ENCODE measurements at regions not wholly inside any gene's neighbourhood (a gene's known extent, or its start where the extent isn't known, plus 50 kb on each side); places are given as distances from the start of the nearest gene placed in this dataset.

DNA sequence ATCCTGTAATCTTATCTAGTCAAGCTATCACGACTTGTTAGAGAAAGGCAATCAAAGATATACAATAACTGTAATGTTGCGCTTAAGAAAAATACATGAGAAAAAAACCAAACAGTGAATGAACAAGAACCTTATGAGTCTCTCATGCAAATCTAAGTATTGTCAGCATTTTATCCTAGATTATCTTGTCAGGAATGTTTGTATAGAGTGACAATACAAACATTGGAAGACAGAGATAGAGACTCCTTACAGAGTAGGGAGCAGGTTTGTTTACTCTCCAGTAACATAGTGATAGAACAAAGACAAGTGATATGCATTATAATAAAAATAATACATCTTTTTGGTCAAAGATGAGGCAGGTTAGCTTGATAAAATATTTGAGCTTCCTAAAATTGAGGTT lies 444.8 kb downstream of the SLITRK5 start:
- H3K27ac Mint-ChIP-seq = no peak overlapping the region
- peaks cover 2% of the 10 kb centered on the region for H3K9me3 Mint-ChIP-seq
- CTCF ChIA-PET = no interaction called here
- H3K4me3 Mint-ChIP-seq = no peak overlapping the region
- no peaks in the 10 kb centered on the region for H3K36me3 Mint-ChIP-seq (ENCODE audit: low read depth)
- DNase-seq (no peak), ATAC-seq (ENCODE audit: low read depth) (no peak)
- intact Hi-C loops (cut with micrococcal nuclease) = no loop called here
- TF ChIP-seq, protein P1, sequence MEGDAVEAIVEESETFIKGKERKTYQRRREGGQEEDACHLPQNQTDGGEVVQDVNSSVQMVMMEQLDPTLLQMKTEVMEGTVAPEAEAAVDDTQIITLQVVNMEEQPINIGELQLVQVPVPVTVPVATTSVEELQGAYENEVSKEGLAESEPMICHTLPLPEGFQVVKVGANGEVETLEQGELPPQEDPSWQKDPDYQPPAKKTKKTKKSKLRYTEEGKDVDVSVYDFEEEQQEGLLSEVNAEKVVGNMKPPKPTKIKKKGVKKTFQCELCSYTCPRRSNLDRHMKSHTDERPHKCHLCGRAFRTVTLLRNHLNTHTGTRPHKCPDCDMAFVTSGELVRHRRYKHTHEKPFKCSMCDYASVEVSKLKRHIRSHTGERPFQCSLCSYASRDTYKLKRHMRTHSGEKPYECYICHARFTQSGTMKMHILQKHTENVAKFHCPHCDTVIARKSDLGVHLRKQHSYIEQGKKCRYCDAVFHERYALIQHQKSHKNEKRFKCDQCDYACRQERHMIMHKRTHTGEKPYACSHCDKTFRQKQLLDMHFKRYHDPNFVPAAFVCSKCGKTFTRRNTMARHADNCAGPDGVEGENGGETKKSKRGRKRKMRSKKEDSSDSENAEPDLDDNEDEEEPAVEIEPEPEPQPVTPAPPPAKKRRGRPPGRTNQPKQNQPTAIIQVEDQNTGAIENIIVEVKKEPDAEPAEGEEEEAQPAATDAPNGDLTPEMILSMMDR (IDR thresholded peaks at IDR 0.05) = no peak
- H3K4me1 Mint-ChIP-seq = peaks cover 4% of the 10 kb centered on the region
- H3K27me3 Mint-ChIP-seq = no peaks in the 10 kb centered on the region
- POLR2A ChIA-PET = no interaction called here

DNA sequence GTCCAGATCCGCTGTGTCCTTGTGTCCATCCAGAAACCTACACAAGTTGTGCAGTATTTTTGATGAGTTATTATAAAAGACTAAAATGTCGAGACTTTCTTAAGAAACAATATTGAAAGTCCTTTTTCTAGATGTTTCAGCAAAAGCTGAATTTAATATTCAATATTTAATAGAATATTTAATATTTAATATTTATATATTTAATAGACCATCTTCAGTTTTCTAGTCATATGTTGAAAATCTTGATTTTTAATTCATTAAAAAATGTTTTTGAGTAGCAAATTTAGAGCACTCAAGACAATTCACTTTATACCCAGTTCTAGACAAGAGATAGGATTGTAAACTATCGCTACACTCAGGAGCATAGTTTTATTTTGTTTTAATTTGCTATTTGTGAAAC lies 447.8 kb downstream of the SLITRK5 start:
- H3K9me3 Mint-ChIP-seq = peaks cover 2% of the 10 kb centered on the region
- ChIA-PET POLR2A (no interaction called here), CTCF (no interaction called here)
- no peaks in the 10 kb centered on the region for H3K27me3 Mint-ChIP-seq
- no peak overlapping the region for H3K4me3 Mint-ChIP-seq
- DNase-seq (no peak), ATAC-seq (ENCODE audit: low read depth) (no peak)
- no peaks in the 10 kb centered on the region for H3K36me3 Mint-ChIP-seq (ENCODE audit: low read depth)
- TF ChIP-seq, protein P1 (IDR thresholded peaks at IDR 0.05) = no peak
- no peak overlapping the region for H3K27ac Mint-ChIP-seq
- intact Hi-C loops (cut with micrococcal nuclease) = no loop called here
- no peaks in the 10 kb centered on the region for H3K4me1 Mint-ChIP-seq

GRCh38 chr13:88124142-88124541 lies 453.0 kb downstream of the SLITRK5 start:
- Mint-ChIP-seq H3K36me3 (ENCODE audit: low read depth) (no peaks in the 10 kb centered on the region), H3K27ac (no peak overlapping the region), H3K27me3 (no peaks in the 10 kb centered on the region), H3K4me1 (no peaks in the 10 kb centered on the region), H3K9me3 (peaks cover 9% of the 10 kb centered on the region), H3K4me3 (no peak overlapping the region)
- POLR2A ChIA-PET = no interaction called here
- intact Hi-C loops (cut with micrococcal nuclease) = no loop called here
- DNase-seq = no peak
- CTCF ChIA-PET = no interaction called here
- ATAC-seq (ENCODE audit: low read depth) = no peak
- TF ChIP-seq, protein P1 (IDR thresholded peaks at IDR 0.05) = no peak

DNA sequence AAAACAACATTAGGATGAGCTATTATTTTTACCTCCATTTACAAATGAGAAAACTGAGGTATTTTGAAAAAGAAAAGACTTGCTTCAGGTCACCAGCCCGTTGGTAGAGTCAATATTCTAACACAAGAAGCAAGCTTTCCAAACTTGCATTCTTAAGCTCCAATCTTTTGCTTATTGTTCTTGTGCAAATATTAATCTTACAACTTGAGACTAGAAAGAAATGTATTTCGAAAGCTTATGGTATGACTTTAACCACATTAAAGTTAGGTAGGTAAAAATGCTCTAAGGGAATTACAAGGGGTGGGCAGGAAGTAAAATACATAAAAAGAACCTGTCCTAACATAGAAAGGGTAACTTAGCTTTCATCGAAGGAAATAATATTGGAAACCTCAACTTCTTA lies 453.9 kb downstream of the SLITRK5 start:
- intact Hi-C loops (cut with micrococcal nuclease) = no loop called here
- Mint-ChIP-seq H3K4me3 (no peak overlapping the region), H3K4me1 (no peaks in the 10 kb centered on the region), H3K27ac (no peak overlapping the region), H3K9me3 (peaks cover 7% of the 10 kb centered on the region), H3K36me3 (ENCODE audit: low read depth) (no peaks in the 10 kb centered on the region), H3K27me3 (no peaks in the 10 kb centered on the region)
- DNase-seq (no peak), ATAC-seq (ENCODE audit: low read depth) (no peak)
- TF ChIP-seq, protein P1 (IDR thresholded peaks at IDR 0.05) = no peak
- ChIA-PET POLR2A (no interaction called here), CTCF (no interaction called here)

DNA sequence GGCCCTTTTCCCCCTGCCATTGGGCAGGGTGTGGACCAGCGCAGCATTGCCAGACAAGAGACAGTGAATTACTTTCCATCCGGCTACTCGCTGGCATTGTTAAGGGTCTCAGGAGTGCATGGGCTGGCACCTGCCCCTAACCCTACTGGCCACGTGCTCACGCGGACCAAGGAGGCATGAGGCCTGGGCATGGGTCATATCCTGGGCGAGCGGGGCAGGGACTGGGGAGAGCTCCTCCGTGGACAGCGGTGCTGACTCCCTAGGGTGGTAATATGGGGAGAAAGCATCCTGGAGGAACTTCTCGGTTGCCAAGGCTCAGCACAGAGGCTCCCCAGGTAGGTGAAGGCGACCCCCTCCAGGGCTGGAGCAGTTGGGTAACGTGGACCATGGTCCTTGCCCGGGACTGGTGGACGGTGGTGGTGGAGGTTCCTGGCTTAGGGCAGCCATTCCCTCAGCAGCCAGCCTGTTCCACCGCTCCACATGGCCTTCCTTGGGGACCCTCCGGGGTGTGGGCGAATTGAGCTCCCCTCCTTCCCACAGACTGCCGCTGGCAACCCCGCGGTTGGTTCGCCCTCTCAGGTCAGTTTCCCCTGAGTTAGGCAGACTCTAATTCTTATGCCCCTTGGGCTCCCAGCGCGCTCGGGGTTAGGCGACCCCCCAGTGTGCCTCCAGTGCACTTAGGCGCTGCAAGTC lies 465.1 kb downstream of the SLITRK5 start:
- H3K27ac Mint-ChIP-seq = no peak overlapping the region
- intact Hi-C loops (cut with micrococcal nuclease) = no loop called here

More for the DNA sequence above, 465.1 kb downstream of the SLITRK5 start:
- H3K4me1 Mint-ChIP-seq = no peaks in the 10 kb centered on the region
- H3K36me3 Mint-ChIP-seq (ENCODE audit: low read depth) = no peaks in the 10 kb centered on the region
- ChIA-PET CTCF (no interaction called here), POLR2A (no interaction called here)
- DNase-seq = no peak
- peaks cover 3% of the 10 kb centered on the region for H3K9me3 Mint-ChIP-seq
- H3K27me3 Mint-ChIP-seq = no peaks in the 10 kb centered on the region
- ATAC-seq (ENCODE audit: low read depth) = no peak
- TF ChIP-seq, protein P1 (IDR thresholded peaks at IDR 0.05) = no peak
- no peak overlapping the region for H3K4me3 Mint-ChIP-seq
